RKO (cell line): ENCODE measurements at regions not wholly inside any gene's neighbourhood (a gene's known extent, or its start where the extent isn't known, plus 50 kb on each side); places are given as distances from the start of the nearest gene placed in this dataset.
"Not testable (repeated sequence)": the region's sequence is repeated elsewhere in the genome, so short reads cannot be mapped to it uniquely, and the experiment has no call there.

ENCODE experiments used
- DNase-seq: peaks from one replicate; pipeline ENCODE4 v3.0.0-alpha.2; 2016; ENCODE audit warnings: low spot score

DNA sequence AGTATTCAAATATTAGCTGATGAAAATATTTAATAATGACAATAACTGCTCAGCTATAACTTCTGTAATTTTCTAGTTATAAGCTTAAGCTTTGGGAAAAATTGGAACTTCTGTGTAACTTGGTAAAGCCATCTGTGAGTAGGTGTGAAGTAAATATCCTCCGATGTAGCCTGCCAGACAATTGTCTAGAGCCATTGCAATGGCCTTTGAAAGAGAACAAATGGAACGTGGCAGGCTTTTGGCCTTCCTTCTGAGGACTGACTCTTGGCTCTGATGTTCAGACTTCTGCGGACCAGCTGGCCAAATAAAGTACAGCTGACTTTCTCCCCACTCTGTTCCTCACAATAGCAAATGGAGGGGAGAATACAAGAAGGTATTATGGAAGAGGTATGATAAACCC lies 203.4 kb upstream of the NMUR2 start:
- DNase-seq, result no peak

GRCh38 chr5:152619756-152620155 lies 214.7 kb upstream of the NMUR2 start:
- DNase-seq, result no peak

GRCh38 chr5:152622628-152623027 lies 217.5 kb upstream of the NMUR2 start:
- DNase-seq, result no peak

DNA sequence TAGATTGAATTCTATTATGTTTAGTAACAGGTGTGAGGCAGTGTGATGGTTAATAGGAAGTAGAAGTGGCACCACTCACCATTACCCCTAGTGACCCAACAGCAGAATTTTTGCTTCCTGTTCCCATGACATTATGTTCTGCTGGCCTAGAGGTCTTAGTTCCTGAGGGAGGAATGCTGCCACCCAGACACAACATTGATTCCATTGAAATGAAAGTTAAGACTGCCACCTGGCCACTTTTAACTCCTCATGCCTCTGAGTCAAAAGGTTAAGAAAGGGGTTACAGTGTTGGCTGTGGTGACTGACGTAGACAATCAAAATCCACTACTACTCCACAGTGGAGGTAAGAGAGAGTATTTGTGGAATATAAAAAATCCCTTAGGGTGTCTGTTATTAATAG lies 218.9 kb upstream of the NMUR2 start:
- DNase-seq, result no peak

DNA sequence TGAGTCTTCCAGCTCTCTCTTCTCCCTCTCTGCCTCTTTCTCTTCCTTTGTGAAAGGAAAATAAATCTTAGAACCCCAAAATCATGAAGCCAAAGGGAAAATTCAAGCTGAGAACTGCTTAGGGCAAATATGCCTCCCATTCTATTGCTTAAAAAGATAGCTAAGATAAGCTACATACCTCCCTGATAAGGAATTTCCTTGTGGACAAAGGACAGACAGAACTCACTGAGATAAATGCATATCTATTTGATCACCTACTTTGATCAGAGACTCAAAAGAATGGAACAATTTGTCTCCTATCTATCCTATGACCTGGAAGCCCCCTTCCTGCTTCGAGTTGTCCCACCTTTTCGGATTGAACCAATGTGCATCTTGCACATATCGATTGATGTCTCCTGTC lies 220.6 kb upstream of the NMUR2 start:
- DNase-seq, result no peak

GRCh38 chr5:152631221-152631620 lies 226.1 kb upstream of the NMUR2 start:
- DNase-seq, result no peak

- no peak for DNase-seq
These were observed 227.3 kb upstream of the NMUR2 start for GRCh38 chr5:152632360-152632759.

GRCh38 chr5:152634586-152634985 lies 229.5 kb upstream of the NMUR2 start:
- no peak for DNase-seq

GRCh38 chr5:152638996-152639552 lies 234.0 kb upstream of the NMUR2 start:
- no peak for DNase-seq

DNA sequence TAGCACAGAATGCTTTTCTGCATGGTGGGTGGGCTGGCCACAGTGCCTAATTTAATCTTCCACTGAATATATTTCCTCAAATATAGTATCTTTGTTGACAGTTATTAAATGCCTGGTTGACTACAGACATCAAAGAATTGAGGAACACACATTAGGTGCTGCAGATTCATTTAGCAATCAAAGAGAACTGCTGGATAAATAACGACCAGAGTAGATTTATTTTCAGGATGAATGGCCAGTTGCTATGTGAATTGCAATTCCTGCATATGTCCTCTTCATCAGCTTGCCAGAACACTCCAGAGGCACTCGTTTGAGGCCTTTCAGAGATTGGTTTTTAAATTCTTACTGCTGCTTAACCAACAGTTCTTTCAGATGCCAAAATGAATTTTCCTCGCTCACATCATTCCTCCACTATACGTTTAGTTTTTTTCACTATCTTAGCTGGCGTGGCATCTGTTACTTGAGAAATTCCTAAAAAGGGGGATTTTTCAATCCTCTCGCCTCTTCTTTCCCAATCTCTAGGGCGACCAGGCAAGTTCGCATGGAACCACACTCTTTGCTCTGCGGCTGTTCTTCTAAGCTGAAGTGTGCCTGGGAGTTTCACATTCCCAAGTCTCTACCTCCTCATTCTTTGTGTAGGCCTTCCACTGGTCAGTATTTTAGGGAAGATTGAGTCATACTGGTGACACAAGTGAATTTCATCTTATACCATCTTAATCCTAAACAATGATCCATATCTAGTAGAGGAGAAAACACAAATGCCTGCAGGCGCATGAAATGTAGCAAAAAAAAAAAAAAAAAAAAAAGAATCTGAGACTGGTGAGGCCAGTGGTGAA lies 237.1 kb upstream of the NMUR2 start:
- no peak for DNase-seq

GRCh38 chr5:152642880-152643279 lies 237.8 kb upstream of the NMUR2 start:
- DNase-seq, result no peak

- DNase-seq, result no peak
These were observed 239.1 kb upstream of the NMUR2 start for GRCh38 chr5:152644029-152644728.

DNA sequence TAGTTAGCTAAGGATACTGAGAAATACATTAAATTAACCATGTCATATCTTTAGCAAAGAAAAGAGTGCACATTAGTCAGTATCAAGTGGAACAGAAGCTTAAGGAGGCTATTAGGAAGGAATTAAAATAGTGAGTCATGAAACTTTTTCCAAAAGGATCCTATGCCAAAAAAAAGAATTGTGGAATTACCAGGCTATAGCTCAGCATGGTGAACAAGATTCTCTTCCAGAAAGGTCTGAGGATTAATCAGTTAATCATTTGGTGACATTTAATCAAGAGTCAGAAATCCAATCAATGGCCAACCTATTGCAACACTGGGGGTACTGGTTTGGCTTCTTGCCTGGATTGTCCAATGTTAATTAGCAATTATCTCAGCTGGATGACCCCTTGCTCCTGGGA lies 244.5 kb upstream of the NMUR2 start:
- no peak for DNase-seq

GRCh38 chr5:152650413-152650812 lies 245.3 kb upstream of the NMUR2 start:
- DNase-seq, result no peak

DNA sequence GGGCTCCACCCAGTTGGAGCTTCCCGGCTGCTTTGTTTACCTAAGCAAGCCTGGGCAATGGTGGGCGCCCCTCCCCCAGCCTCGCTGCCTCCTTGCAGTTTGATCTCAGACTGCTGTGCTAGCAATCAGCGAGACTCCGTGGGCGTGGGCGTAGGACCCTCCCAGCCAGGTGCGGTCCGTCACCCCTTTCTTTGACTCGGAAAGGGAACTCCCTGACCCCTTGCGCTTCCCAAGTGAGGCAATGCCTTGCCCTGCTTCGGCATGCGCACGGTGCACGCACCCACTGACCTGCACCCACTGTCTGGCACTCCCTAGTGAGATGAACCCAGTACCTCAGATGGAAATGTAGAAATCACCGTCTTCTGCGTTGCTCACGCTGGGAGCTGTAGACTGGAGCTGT lies 254.4 kb upstream of the NMUR2 start:
- not testable (repeated sequence) for DNase-seq

DNA sequence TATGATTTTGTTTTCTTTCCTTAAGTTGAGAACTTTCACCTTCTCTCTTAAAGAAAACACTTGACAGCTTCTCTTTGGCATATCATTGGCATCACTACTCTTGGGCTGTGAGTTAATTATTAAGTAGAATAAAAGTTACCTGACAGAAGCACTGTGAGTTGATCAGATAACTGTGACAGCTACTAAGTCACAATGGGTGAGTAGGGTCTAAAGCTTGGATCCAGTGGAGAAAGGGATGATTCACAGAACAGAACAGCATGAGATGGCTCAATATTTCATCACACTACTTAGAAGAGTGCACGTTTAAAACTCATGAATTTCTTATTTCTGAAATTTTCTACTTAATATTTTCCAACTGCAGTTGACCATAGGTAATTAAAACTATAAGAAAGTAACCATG lies 268.5 kb upstream of the NMUR2 start:
- DNase-seq, result peak; percentile 2

GRCh38 chr5:152674403-152674802 lies 269.3 kb upstream of the NMUR2 start:
- DNase-seq, result no peak

DNA sequence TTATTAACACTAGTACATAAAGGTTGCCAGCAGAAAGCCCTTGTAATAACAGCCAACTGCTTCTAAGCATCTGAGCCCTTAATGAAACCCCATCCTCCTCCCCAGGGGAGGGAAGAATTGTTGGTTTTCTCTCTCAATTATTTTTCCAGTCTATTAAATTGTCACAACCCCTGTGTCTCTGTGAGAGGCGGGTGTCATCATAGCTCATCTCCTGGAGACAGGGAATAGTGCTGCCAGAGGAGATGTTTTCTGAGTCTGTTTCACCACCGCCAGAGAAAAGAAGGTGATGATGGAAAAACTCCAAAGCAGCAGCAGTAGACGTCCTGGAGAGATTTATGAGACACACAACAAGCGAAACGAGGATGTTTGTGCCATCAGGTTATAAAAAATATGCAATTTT lies 271.1 kb upstream of the NMUR2 start:
- DNase-seq, result no peak

GRCh38 chr5:152683205-152683604 lies 278.1 kb upstream of the NMUR2 start:
- no peak for DNase-seq

DNA sequence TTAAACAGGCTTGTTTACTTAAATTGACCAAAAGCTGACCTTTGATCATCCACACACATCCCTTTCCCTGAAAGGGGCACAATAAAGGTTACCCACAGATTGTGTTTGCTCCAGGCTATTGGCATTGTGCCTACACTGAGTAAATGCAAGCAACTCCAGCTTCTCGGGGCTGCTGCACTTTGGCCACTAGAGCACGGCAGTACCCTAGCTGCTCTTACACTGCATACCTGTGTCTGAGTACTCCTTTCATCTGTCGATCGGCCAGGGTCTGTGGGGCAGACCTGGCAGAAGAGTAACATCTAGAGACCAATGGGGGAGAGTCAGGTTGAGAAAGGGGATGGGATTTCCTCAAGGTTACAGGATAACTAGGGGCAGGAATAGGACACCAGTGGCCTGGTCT lies 281.9 kb upstream of the NMUR2 start:
- DNase-seq, result no peak

DNA sequence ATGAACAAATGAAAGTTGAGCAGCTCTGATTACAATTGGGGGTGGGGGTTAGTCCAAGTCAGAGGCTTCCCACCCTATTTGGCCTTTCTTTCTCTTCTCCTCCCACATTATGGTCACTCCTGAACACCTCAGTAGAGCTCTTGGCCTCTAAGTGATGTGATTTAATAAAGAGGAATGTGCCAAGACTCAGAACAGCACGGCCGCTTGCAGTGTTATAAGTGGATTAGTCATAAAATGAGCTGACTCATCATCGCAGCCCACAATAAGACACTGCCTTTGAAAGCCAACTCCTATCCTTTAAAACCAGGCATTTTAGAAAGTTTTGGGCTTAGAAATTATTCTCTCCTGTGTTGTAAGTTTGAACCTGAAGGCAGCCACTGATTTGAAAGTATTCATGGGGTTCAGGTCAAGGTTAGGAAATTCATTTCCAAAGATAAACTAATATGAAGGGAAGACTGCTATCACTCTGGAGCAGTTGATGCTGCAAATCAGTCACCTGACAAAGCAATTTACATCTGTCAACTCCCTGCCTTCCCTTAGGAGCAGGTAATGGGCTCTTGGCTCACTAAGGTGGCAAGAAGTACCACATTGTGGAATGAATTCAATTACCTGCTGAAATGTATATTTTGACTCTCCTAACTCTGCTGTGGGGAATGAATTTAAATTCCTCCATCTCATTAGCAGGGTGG lies 283.6 kb upstream of the NMUR2 start:
- peak; percentile 95 for DNase-seq

- DNase-seq, result no peak
These were observed 284.2 kb upstream of the NMUR2 start for GRCh38 chr5:152689250-152689711.

GRCh38 chr5:152694231-152694630 lies 289.2 kb upstream of the NMUR2 start:
- no peak for DNase-seq
